ENCODE measurements at regions not wholly inside any gene's neighbourhood (a gene's known extent, or its start where the extent isn't known, plus 50 kb on each side); places are given as distances from the start of the nearest gene placed in this dataset.

GRCh38 chr6:166757232-166758135, 130.4 kb upstream of the RPS6KA2 start:
- in situ Hi-C loops (cut with MboI; ENCODE audit: low sequenced_read_pairs), result no loop called here

- in situ Hi-C loops (cut with MboI; ENCODE audit: low sequenced_read_pairs), result no loop called here
Measured at GRCh38 chr6:166754218-166755030, 127.4 kb upstream of the RPS6KA2 start.

GRCh38 chr6:166752928-166753721, 126.1 kb upstream of the RPS6KA2 start:
- in situ Hi-C loops (cut with MboI; ENCODE audit: low sequenced_read_pairs), result no loop called here

GRCh38 chr6:166752097-166752496, 125.0 kb upstream of the RPS6KA2 start:
- in situ Hi-C loops (cut with MboI; ENCODE audit: low sequenced_read_pairs), result no loop called here

- in situ Hi-C loops (cut with MboI; ENCODE audit: low sequenced_read_pairs), result no loop called here
Measured at GRCh38 chr6:166751051-166751595, 124.1 kb upstream of the RPS6KA2 start.

GRCh38 chr6:166750108-166750793, 123.2 kb upstream of the RPS6KA2 start:
- in situ Hi-C loops (cut with MboI; ENCODE audit: low sequenced_read_pairs), result no loop called here

- in situ Hi-C loops (cut with MboI; ENCODE audit: low sequenced_read_pairs), result no loop called here
Measured at GRCh38 chr6:166749666-166750065, 122.6 kb upstream of the RPS6KA2 start.

GRCh38 chr6:166747644-166748595, 120.9 kb upstream of the RPS6KA2 start:
- in situ Hi-C loops (cut with MboI; ENCODE audit: low sequenced_read_pairs), result no loop called here

- in situ Hi-C loops (cut with MboI; ENCODE audit: low sequenced_read_pairs), result no loop called here
Measured at GRCh38 chr6:166745801-166746668, 119.0 kb upstream of the RPS6KA2 start.

GRCh38 chr6:166744223-166745134, 117.4 kb upstream of the RPS6KA2 start:
- in situ Hi-C loops (cut with MboI; ENCODE audit: low sequenced_read_pairs), result no loop called here

GRCh38 chr6:166743406-166744222, 116.6 kb upstream of the RPS6KA2 start:
- in situ Hi-C loops (cut with MboI; ENCODE audit: low sequenced_read_pairs), result no loop called here

GRCh38 chr6:166742981-166743380, 115.9 kb upstream of the RPS6KA2 start:
- in situ Hi-C loops (cut with MboI; ENCODE audit: low sequenced_read_pairs), result no loop called here

GRCh38 chr6:166739976-166740318, 112.9 kb upstream of the RPS6KA2 start:
- in situ Hi-C loops (cut with MboI; ENCODE audit: low sequenced_read_pairs), result no loop called here

GRCh38 chr6:166739117-166739975, 112.3 kb upstream of the RPS6KA2 start:
- in situ Hi-C loops (cut with MboI; ENCODE audit: low sequenced_read_pairs), result no loop called here

- in situ Hi-C loops (cut with MboI; ENCODE audit: low sequenced_read_pairs), result no loop called here
Measured at GRCh38 chr6:166738386-166739116, 111.5 kb upstream of the RPS6KA2 start.

Data from HL-60/S4 treated with retinoic acid at 250 ng/mL for 4 days and 3 days (cell line).